Left cardiac atrium (tissue), 4 donors: ENCODE measurements at regions not wholly inside any gene's neighbourhood (a gene's known extent, or its start where the extent isn't known, plus 50 kb on each side); places are given as distances from the start of the nearest gene placed in this dataset.
"Not testable (repeated sequence)": the region's sequence is repeated elsewhere in the genome, so short reads cannot be mapped to it uniquely, and the experiment has no call there.

Source experiments
- ATAC-seq, 2 donors: fragments of 200-7000 bp; cut with Tn5 transposase; one replicate each; pipeline ENCODE4 v1.9.1; 2020; ENCODE audit warnings: mild to moderate bottlenecking in 2 of 2, moderate library complexity in 2 of 2
- DNase-seq: peaks from one replicate; pipeline ENCODE4 v3.0.0-alpha.2; 2020
- intact Hi-C, 2 donors: fragments of 100-400 bp; cut with DNase I; formaldehyde crosslinking; loops; one replicate each; pipeline versions ENCODE4 v1.14.1 to v1.15.1; 2022 to 2023
- donor health status: DM: no; HTN: yes; CAD: no.
- donor health status: DM: no; HTN: yes; CAD: no; lungs with severe emphysema.
- donor health status: DM: yes; HTN: yes; CAD: no.
- donor health status: Dilated cardiomyopathy.

- ATAC-seq (peak in 1 of 2 donors; percentile 23), DNase-seq (no peak)
- intact Hi-C loops: loop anchor here (5.0 to 10.0 kb wide), 5 partner anchors 219 to 1029 kb away; partner anchors contain the start of gene CCNT2 (in 1 of the 2)
Observed at GRCh38 chr2:133885847-133886246, 317.6 kb upstream of the NCKAP5 start.

GRCh38 chr2:133886735-133887675 lies 318.7 kb upstream of the NCKAP5 start:
- peak; percentile 74 to 83 for ATAC-seq
- intact Hi-C loops: loop anchor here (5.0 to 10.0 kb wide), 5 partner anchors 218 to 1028 kb away; partner anchors contain the start of gene CCNT2 (in 1 of the 2)
- DNase-seq: peak; percentile 74

GRCh38 chr2:133887676-133888040 lies 319.4 kb upstream of the NCKAP5 start:
- no peak for DNase-seq
- intact Hi-C loops: loop anchor here (5.0 to 10.0 kb wide), 5 partner anchors 217 to 1027 kb away; partner anchors contain the start of gene CCNT2 (in 1 of the 2)
- no peak for ATAC-seq

- DNase-seq: no peak
- ATAC-seq: no peak
- intact Hi-C loops: loop anchor here (5.0 to 10.0 kb wide), 5 partner anchors 217 to 1027 kb away; partner anchors contain the start of gene CCNT2 (in 1 of the 2)
Observed at GRCh38 chr2:133888107-133888506, 319.8 kb upstream of the NCKAP5 start.

DNA sequence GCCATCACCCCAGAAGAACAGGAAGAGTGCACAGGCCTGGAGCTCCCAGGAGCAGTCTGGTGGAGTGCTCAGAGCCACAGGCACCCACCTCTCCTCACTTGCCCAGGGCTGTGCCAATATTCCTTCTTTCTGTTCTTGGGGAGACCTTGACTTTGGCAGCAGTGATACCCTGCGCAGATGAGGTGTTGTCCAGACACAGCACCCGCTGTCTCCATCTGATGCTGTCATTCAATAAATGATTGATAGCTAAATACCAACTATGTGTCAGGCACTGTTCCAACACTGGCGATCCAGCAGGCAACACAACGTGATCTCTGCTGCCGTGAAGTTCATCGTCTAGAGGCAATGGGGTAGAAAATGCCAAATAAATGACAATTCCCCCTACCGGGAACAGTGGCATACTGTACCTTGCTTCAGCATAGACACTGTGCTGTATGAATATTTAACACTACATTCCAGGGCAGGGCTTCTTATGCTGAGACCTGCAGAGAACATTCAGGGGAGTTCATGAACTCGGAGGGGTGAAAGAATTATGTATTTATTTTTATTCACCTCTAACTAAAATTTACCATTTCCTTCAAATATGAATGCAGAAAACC lies 320.5 kb upstream of the NCKAP5 start:
- no peak for DNase-seq
- ATAC-seq: no peak
- intact Hi-C loops: loop anchor here (5.0 to 10.0 kb wide), 5 partner anchors 216 to 1026 kb away; partner anchors contain the start of gene CCNT2 (in 1 of the 2)

DNA sequence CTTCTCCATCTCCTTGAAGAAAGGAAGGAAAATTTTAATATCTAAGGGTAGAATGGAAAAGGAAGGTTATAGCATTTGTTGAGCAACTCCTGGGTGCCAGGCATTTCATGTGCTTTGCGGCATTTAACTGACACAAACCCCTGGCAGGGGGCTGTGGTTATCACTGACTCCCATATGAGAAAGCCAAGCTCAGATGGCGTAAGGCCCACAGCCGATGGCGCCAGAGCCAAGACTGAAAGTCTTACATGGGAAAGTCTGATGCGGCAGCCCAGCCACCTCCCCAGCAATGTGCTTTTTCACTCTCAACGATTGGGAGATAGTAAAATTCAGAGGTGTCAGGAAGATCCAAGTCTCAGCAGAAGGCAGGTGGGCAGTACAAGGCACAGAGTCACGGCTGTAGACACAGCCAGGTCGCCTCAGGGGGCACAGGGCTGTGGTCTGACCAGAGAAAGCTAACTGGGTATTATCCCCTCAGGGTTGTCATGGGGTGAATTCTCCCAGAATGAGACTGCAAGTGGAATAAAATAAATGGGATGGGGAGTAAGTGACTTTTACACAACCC lies 324.2 kb upstream of the NCKAP5 start:
- intact Hi-C loops: no loop called here
- peak; percentile 39 to 82 for ATAC-seq
- DNase-seq: no peak

DNA sequence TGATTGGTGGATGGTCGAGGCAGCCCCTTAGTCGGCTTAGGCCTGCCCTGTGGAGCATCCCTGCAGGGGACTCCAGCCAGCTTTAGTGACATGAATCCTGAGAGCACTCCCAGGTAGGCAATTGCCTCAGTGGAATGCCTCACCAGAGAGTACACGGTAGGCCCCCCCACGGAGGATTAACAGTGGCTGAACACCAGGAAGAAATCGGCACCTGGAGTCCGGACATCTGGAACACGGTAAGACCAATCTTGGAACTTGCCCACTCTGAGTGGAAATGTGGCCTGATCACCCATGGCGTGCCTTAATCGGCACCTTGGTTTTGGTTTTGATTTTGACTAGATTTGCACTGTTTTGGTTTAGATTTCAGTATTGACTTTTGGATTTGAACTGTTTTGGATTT lies 326.2 kb upstream of the NCKAP5 start:
- intact Hi-C loops: no loop called here

DNA sequence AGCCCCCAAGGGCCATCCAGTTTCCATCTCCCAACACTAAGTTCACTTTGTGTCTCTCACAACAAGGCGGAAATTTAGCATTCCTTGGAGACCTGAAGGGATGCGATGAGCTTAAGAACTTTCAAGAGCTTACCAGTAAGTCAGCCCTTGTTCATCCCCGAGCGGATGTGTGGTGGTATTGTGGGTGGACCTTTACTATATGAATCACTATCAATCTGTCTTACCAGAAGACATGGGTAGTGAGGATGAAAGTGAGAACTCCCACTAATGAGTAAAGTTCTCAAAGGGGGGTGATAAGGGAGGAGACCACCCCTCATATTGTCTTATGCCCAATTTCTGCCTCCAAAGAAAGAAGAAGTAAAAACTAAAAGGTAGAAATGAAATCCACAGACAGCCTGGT lies 329.6 kb upstream of the NCKAP5 start:
- intact Hi-C loops, DNase-seq, ATAC-seq: not testable (repeated sequence)

More for the DNA sequence above, 326.2 kb upstream of the NCKAP5 start:
- DNase-seq (no peak), ATAC-seq (no peak)

GRCh38 chr2:133900909-133901308 lies 332.6 kb upstream of the NCKAP5 start:
- intact Hi-C loops: no loop called here
- DNase-seq (no peak), ATAC-seq (no peak)

DNA sequence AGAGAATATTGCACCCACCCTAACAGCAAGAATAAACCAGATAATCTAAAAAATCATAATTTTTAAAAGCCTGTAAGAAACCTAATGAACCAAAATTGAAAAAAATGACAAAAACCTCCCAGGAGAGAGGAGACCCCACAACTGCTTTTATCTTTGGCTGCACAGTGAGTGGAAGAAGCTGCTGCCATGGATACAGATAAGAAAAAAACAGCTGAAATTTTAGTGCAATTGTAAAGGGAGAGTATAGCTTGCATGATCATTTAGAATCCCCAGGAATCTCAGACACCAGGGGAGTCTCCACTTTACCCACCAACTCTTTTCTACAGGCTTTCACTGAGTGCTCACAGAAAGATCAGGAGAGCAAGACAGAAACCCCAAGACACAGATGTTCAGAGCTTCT lies 338.1 kb upstream of the NCKAP5 start:
- intact Hi-C loops: no loop called here
- no peak for ATAC-seq
- DNase-seq: no peak

- intact Hi-C loops: no loop called here
- DNase-seq: no peak
- ATAC-seq: no peak
Observed at GRCh38 chr2:133906926-133907325, 338.7 kb upstream of the NCKAP5 start.

DNA sequence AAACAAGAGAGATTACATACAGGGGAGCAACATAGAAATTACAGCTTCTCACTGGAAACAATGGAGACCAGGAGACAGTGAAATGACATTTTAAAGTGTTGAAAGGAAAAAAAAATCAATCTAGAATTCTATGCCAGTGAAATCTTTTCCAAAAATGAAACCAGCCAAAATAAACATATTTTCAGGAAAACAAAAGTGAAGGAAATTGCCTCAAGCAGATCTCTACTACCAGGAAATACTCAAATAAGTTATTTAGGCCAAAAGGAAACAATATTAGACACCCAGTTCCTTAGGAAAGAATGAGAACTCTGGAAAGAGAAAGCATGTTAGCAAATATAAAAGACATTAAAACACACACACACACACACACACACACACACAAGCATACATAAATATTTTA lies 339.9 kb upstream of the NCKAP5 start:
- ATAC-seq: no peak
- intact Hi-C loops: no loop called here

DNA sequence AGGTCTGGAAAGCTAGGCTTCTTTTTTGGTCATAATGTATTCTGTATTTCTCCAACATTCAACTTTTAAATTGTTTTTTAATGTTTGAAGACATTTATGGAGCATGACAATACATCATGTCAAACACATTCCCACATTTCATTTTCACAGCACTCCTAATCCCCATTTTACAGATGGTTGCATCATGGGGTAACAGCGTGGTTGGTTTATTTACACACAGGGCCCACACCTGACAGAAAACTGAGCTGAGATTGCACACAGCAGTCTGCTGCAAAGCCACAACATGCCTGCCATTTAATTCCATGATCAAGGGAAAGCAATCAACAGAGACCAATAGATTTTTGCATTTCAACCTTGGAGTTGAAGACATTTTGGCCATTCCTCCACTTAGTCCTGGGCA lies 335.7 kb upstream of the MGAT5 start:
- intact Hi-C loops: no loop called here
- ATAC-seq (no peak), DNase-seq (no peak)

More for the DNA sequence above, 339.9 kb upstream of the NCKAP5 start:
- no peak for DNase-seq

DNA sequence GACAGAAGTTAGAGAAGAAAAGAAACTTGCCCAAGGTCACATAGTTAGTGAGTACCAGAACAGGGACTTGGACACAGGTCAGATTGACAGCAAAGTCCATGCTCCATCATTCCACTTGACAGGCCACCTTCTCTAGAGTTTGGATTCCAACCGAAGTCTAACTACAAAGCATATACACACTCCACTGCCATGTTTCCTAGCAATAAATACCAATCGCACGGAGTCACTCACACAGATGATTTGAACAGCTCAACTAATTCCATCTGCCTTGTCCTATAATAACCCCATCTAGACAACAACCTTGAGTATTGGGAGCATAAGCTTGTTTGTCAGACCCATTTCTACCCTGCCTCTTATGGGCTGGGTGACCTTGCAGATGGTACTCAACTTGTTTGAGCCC lies 334.6 kb upstream of the MGAT5 start:
- intact Hi-C loops: no loop called here
- ATAC-seq (no peak), DNase-seq (no peak)

GRCh38 chr2:133927894-133928293 lies 326.0 kb upstream of the MGAT5 start:
- intact Hi-C loops: no loop called here
- DNase-seq (no peak), ATAC-seq (no peak)

DNA sequence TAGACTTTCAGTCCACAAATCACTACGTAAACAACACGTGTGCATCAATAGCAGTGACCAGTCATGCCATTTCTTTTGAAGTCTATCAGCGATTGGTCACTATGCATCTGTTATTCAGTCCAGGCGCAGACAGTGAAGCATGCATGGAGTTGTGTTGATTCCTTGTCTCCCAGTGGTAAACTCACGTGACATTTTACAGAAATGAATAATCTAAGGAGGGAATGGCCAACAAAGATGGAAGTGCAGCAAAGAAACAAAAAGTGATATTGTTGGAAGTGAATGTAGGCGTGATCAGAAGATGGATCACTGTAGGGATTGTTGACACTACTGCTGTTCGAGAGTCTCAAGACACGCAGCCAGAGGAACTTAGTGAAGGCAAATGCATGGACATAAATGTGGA lies 317.8 kb upstream of the MGAT5 start:
- ATAC-seq (no peak), DNase-seq (no peak)
- intact Hi-C loops: no loop called here

DNA sequence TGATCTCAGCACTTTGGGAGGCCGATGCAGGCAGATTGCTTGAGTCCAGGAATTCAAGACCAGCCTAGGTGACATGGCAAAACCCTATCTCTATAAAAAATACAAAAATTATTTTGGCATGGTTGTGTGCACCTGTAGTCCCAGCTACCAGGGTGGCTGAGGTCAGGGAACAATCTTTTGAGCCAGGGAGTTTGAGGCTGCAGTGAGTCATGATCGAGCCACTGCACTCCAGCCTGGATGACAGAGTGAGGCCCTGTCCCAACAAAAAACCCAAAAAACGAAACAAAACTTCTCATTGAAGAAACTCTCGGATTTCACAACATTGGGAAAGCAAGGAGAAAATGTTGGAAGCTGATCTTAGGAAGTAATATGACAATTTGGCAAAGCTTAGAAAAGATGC lies 317.3 kb upstream of the MGAT5 start:
- ATAC-seq (peak in 1 of 2 donors; percentile 38), DNase-seq (no peak)
- intact Hi-C loops: no loop called here

DNA sequence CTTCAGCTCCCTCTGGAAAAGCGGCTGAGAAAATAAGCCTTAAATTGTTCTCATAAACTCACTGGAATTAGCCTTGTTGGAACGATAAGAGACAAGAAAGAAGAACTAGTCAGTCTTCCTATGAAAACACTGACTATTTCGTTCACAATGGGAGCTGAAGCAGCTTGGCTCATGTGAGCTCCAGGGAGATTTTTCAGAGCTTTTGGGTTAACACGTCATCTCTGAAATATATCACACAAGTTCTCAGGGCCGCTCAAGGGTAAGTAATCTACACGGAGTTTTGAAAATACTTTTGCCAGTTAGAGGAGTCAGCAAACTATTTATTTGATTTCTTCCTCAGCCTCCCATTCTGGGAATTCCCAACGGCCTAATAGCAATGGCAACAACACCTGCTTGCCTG lies 316.2 kb upstream of the MGAT5 start:
- ATAC-seq: peak in 1 of 2 donors; percentile 41
- no peak for DNase-seq
- intact Hi-C loops: no loop called here

DNA sequence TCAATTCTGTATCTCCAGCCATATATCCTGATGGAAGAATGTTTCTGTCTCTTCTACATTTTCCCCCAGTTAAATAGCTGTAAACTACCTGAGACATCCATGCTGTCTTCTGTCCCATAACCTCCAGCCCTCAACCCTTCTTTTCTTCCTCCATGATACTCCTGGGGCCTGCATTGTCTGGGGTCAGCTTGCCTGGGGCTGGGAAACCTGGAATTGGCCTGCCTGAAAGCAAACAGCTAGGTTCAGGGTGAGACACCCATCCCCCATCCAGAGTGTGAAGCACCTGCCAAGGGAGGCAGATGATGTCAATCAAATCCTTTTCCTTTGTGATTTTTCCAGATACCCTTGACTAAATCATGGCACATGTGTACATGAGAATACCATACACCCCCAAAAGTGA lies 313.7 kb upstream of the MGAT5 start:
- DNase-seq (no peak), ATAC-seq (no peak)
- intact Hi-C loops: no loop called here

DNA sequence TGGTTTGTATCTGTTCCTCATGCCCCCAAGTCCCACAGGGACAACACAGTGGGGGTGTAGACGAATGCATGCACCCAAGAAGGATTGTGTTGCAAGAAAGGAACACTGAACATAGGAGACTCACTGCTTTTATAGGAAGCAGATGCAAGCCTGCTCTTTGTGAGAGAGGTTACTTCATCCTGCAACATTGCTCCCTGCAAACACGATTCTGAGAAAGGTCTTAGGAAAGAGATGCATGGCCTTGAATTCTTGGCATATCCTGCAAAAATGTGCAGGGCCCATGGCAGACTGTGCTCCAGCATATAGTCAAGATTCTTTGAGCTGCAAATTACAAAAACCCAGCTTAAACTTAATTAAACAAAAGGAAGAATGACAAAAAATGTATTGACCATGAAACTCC lies 312.2 kb upstream of the MGAT5 start:
- intact Hi-C loops: no loop called here
- ATAC-seq (no peak), DNase-seq (no peak)
